DND-41 (cell line): ENCODE measurements at regions not wholly inside any gene's neighbourhood (a gene's known extent, or its start where the extent isn't known, plus 50 kb on each side); places are given as distances from the start of the nearest gene placed in this dataset.

Experiments
- EZH2 ChIP-seq: IDR thresholded peaks from 3 replicates; pipeline ENCODE4 v1.6.1; 2012; ENCODE audit warnings: borderline replicate concordance, low read depth, mild to moderate bottlenecking, moderate library complexity, low read length, inconsistent platforms; ENCODE audit not compliant: severe bottlenecking
- TF ChIP-seq, protein P1 (sequence below): IDR thresholded peaks from 2 replicates; pipeline ENCODE4 v1.5.1; 2012; ENCODE audit warnings: borderline replicate concordance, low read length, moderate library complexity, mild to moderate bottlenecking; ENCODE audit not compliant: poor library complexity, severe bottlenecking; ENCODE audit errors: extremely low read depth

GRCh38 chr18:43933177-43933576, 655.9 kb upstream of the SYT4 start:
- TF ChIP-seq, protein P1, sequence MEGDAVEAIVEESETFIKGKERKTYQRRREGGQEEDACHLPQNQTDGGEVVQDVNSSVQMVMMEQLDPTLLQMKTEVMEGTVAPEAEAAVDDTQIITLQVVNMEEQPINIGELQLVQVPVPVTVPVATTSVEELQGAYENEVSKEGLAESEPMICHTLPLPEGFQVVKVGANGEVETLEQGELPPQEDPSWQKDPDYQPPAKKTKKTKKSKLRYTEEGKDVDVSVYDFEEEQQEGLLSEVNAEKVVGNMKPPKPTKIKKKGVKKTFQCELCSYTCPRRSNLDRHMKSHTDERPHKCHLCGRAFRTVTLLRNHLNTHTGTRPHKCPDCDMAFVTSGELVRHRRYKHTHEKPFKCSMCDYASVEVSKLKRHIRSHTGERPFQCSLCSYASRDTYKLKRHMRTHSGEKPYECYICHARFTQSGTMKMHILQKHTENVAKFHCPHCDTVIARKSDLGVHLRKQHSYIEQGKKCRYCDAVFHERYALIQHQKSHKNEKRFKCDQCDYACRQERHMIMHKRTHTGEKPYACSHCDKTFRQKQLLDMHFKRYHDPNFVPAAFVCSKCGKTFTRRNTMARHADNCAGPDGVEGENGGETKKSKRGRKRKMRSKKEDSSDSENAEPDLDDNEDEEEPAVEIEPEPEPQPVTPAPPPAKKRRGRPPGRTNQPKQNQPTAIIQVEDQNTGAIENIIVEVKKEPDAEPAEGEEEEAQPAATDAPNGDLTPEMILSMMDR = no peak
- TF ChIP-seq EZH2 = no peak
